C4-2B (cell line): ENCODE measurements at regions not wholly inside any gene's neighbourhood (a gene's known extent, or its start where the extent isn't known, plus 50 kb on each side); places are given as distances from the start of the nearest gene placed in this dataset.

Source experiments
- H3K27ac ChIP-seq: fragments of 450-650 bp; 2 replicates; pipeline ENCODE4 v1.5.1; 2017
- CTCF ChIP-seq: fragments of 450-650 bp; conservative IDR thresholded peaks from 2 replicates; pipeline ENCODE4 v1.5.1; 2017; ENCODE audit warnings: mild to moderate bottlenecking
- ZFX ChIP-seq: fragments of 450-650 bp; IDR thresholded peaks from 2 replicates; pipeline ENCODE4 v1.6.1; 2017

- H3K27ac ChIP-seq, result no peak overlapping the region
- no peak for TF ChIP-seq ZFX
- no peak for TF ChIP-seq CTCF
Measured at GRCh38 chr11:27933992-27934829, 173.7 kb downstream of the KIF18A start.

GRCh38 chr11:27931770-27932169 lies 176.2 kb downstream of the KIF18A start:
- TF ChIP-seq ZFX (no peak), CTCF (no peak)
- no peak overlapping the region for H3K27ac ChIP-seq

DNA sequence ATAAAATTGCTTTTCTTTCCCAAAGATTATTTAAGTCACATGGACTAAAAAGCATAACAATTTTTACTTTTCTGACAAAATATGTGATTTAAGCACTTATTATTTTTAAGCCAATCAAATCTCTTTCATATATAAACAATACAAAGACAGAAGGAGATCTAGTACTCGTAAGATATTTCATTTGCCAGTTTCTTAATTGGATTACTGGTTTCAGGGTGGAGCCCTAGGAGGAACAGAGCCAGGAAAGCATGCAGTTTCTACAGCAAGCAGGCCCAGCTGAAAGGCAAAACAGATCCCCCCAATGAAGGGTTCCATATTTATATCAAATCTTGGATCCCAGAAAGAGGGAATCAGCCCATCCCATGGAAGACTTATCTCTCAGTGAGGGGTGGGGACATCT lies 177.0 kb downstream of the KIF18A start:
- TF ChIP-seq CTCF (no peak), ZFX (no peak)

DNA sequence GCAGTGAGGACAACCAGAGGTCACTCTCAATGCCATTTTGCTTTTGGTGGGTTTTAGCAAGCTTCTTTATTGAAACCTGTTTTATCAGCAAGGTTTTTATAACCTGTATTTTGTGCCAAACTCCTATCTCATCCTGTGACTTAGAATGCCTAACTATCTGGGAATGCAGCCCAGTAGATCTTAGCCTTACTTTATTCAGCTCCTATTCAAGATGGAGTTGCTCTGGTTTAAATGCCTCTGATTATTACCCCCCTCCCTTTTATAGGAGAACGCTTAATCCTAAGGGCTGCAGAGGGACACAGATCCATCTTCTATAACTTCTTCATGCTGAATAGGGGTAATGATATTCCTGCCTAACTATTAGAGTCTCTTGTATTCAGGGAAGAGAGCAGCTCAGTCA lies 179.1 kb downstream of the KIF18A start:
- TF ChIP-seq ZFX, result no peak
- TF ChIP-seq CTCF, result no peak
- no peak overlapping the region for H3K27ac ChIP-seq

More for the DNA sequence above, 177.0 kb downstream of the KIF18A start:
- H3K27ac ChIP-seq, result no peak overlapping the region

- no peak for TF ChIP-seq CTCF
- no peak overlapping the region for H3K27ac ChIP-seq
Measured at GRCh38 chr11:27926981-27927481, 180.9 kb downstream of the KIF18A start.

GRCh38 chr11:27926486-27926885 lies 181.5 kb downstream of the KIF18A start:
- H3K27ac ChIP-seq, result no peak overlapping the region
- TF ChIP-seq CTCF (no peak), ZFX (no peak)

- TF ChIP-seq ZFX, result no peak
- no peak for TF ChIP-seq CTCF
- no peak overlapping the region for H3K27ac ChIP-seq
Measured at GRCh38 chr11:27921472-27921871, 186.5 kb downstream of the KIF18A start.
